IPS DF 6.9 (cell line): ENCODE measurements at regions not wholly inside any gene's neighbourhood (a gene's known extent, or its start where the extent isn't known, plus 50 kb on each side); places are given as distances from the start of the nearest gene placed in this dataset.

ENCODE experiments used
- DNase-seq: peaks from one replicate; pipeline ENCODE4 v3.0.0-alpha.2; 2013; ENCODE audit warnings: low read depth, low spot score
- H3K27ac ChIP-seq: one replicate; pipeline ENCODE4 v1.5.1; 2013; ENCODE audit warnings: low read length, control low read depth
- H3K27me3 ChIP-seq: 2 replicates; pipeline ENCODE4 v1.6.1; 2013; ENCODE audit warnings: mild to moderate bottlenecking, low read length; ENCODE audit not compliant: control insufficient read depth, insufficient read depth
- H3K36me3 ChIP-seq: 2 replicates; pipeline ENCODE4 v1.6.1; 2013; ENCODE audit warnings: low read length; ENCODE audit not compliant: control insufficient read depth, insufficient read depth
- H3K4me1 ChIP-seq: 2 replicates; pipeline ENCODE4 v1.6.1; 2013; ENCODE audit warnings: low read length; ENCODE audit not compliant: control insufficient read depth, insufficient read depth
- H3K4me3 ChIP-seq: 2 replicates; pipeline ENCODE4 v1.5.1; 2013; ENCODE audit warnings: mild to moderate bottlenecking, low read length
- H3K9me3 ChIP-seq: 2 replicates; pipeline ENCODE4 v1.6.1; 2013; ENCODE audit warnings: low read length, inconsistent platforms; ENCODE audit not compliant: control insufficient read depth, insufficient read depth
- WGBS: extraction: QIAGEN DNeasy Blood & Tissue Kit; methylation state at CpG from one replicate; pipeline ENCODE4 v1.1.7; 2013; ENCODE audit warnings: mixed read lengths, missing lambda C conversion rate; ENCODE audit not compliant: insufficient read length, insufficient coverage; 5-methylcytosine and 5-hydroxymethylcytosine counted together

- no CpG with 5 or more reads among the region's 26 CpGs for WGBS
- Histone ChIP-seq H3K27me3 (no peaks in the 10 kb centered on the region), H3K27ac (no peak overlapping the region), H3K4me1 (no peaks in the 10 kb centered on the region), H3K4me3 (no peak overlapping the region), H3K36me3 (no peaks in the 10 kb centered on the region; the same call in 1 of the 2 replicates), H3K9me3 (no peaks in the 10 kb centered on the region)
- no peak for DNase-seq
These were observed 108.8 kb upstream of the RASGEF1B start for GRCh38 chr4:81580346-81580993.

- no peak overlapping the region for H3K4me3 ChIP-seq
- H3K9me3 ChIP-seq = no peaks in the 10 kb centered on the region
- WGBS = no CpG with 5 or more reads among the region's 1 CpG
- peaks cover 2% of the 10 kb centered on the region; the same call in 1 of the 2 replicates for H3K4me1 ChIP-seq
- no peaks in the 10 kb centered on the region for H3K27me3 ChIP-seq
- H3K27ac ChIP-seq = no peak overlapping the region
- DNase-seq = no peak
- H3K36me3 ChIP-seq = no peaks in the 10 kb centered on the region; the same call in 1 of the 2 replicates
These were observed 105.7 kb upstream of the RASGEF1B start for GRCh38 chr4:81577392-81577791.

GRCh38 chr4:81574991-81575390 is 103.3 kb upstream of the RASGEF1B start:
- H3K4me1 ChIP-seq = peaks cover 2% of the 10 kb centered on the region; the same call in 1 of the 2 replicates
- no CpG with 5 or more reads among the region's 3 CpGs for WGBS
- no peak overlapping the region for H3K27ac ChIP-seq

DNA sequence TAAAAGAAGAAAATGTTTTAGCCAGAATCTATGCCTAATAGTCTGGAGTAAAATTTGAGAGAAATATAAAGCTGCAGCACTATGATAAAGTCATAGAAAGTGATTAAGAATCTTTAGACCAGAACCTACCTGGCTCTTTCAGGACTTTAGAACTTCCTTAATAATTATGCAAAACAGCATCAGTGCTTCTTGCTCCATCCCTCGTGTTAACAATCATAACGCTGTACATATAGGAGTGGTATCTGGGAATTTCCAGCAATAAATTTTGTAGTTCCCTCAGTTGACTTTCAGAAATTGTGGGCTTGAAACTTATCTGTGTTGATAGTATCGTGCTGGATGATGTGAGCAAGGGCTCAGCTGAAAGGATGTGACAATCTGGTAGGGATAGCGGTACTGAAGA is 102.1 kb upstream of the RASGEF1B start:
- Histone ChIP-seq H3K36me3 (no peaks in the 10 kb centered on the region), H3K9me3 (no peaks in the 10 kb centered on the region), H3K27me3 (no peaks in the 10 kb centered on the region), H3K27ac (no peak overlapping the region), H3K4me3 (no peak overlapping the region), H3K4me1 (peaks cover 2% of the 10 kb centered on the region; the same call in 1 of the 2 replicates)
- no peak for DNase-seq
- WGBS = no CpG with 5 or more reads among the region's 4 CpGs

More at GRCh38 chr4:81574991-81575390, 103.3 kb upstream of the RASGEF1B start:
- Histone ChIP-seq H3K36me3 (no peaks in the 10 kb centered on the region), H3K4me3 (no peak overlapping the region), H3K9me3 (no peaks in the 10 kb centered on the region), H3K27me3 (no peaks in the 10 kb centered on the region)
- DNase-seq = no peak

GRCh38 chr4:81572402-81572801 is 100.7 kb upstream of the RASGEF1B start:
- Histone ChIP-seq H3K27me3 (no peaks in the 10 kb centered on the region), H3K4me3 (no peak overlapping the region), H3K36me3 (no peaks in the 10 kb centered on the region), H3K4me1 (peaks cover 2% of the 10 kb centered on the region; the same call in 1 of the 2 replicates), H3K9me3 (no peaks in the 10 kb centered on the region), H3K27ac (no peak overlapping the region)
- DNase-seq = no peak

- WGBS = no CpG with 5 or more reads among the region's 1 CpG
- H3K4me1 ChIP-seq = peaks cover 2% of the 10 kb centered on the region; the same call in 1 of the 2 replicates
- no peaks in the 10 kb centered on the region for H3K36me3 ChIP-seq
- DNase-seq = no peak
- H3K27ac ChIP-seq = no peak overlapping the region
- no peak overlapping the region for H3K4me3 ChIP-seq
- H3K27me3 ChIP-seq = no peaks in the 10 kb centered on the region
- H3K9me3 ChIP-seq = no peaks in the 10 kb centered on the region
These were observed 99.4 kb upstream of the RASGEF1B start for GRCh38 chr4:81571105-81571504.

DNA sequence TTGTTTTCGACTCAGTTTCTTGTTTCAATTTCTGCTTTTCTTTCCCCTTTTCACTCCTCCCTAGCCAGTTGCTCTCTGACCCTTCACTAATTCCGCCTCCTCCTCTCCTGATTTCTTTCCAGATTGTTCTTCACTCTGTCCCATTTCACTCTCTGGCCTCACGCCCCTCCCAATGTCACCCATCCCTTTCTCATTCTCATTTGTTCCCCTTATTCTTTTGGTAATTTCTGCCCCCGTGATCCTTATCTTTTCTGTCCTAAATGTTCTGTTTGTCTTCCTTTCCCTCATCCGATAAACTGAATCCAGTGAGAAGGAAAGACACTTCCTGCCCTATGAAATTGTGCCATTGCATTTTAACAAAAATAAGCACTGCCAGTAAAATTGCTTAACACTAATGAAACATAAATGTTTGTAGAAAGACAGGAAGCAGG is 94.5 kb upstream of the RASGEF1B start:
- Histone ChIP-seq H3K4me3 (no peak overlapping the region), H3K27me3 (no peaks in the 10 kb centered on the region), H3K9me3 (no peaks in the 10 kb centered on the region), H3K27ac (no peak overlapping the region), H3K4me1 (no peaks in the 10 kb centered on the region), H3K36me3 (no peaks in the 10 kb centered on the region)
- no peak for DNase-seq
- WGBS = no CpG with 5 or more reads among the region's 5 CpGs

- Histone ChIP-seq H3K36me3 (no peaks in the 10 kb centered on the region), H3K4me1 (no peaks in the 10 kb centered on the region)
- no peak for DNase-seq
These were observed 93.6 kb upstream of the RASGEF1B start for GRCh38 chr4:81565142-81565870.

GRCh38 chr4:81564025-81564424 is 92.3 kb upstream of the RASGEF1B start:
- Histone ChIP-seq H3K27ac (no peak overlapping the region), H3K36me3 (no peaks in the 10 kb centered on the region), H3K9me3 (no peaks in the 10 kb centered on the region), H3K4me1 (no peaks in the 10 kb centered on the region), H3K27me3 (no peaks in the 10 kb centered on the region), H3K4me3 (no peak overlapping the region)
- no CpG with 5 or more reads among the region's 3 CpGs for WGBS
- DNase-seq = no peak

More at GRCh38 chr4:81565142-81565870, 93.6 kb upstream of the RASGEF1B start:
- Histone ChIP-seq H3K9me3 (no peaks in the 10 kb centered on the region), H3K27ac (no peak overlapping the region), H3K4me3 (no peak overlapping the region), H3K27me3 (no peaks in the 10 kb centered on the region)
- WGBS = no CpG with 5 or more reads among the region's 6 CpGs

- Histone ChIP-seq H3K27ac (no peak overlapping the region), H3K36me3 (no peaks in the 10 kb centered on the region), H3K4me3 (no peak overlapping the region), H3K27me3 (no peaks in the 10 kb centered on the region), H3K9me3 (no peaks in the 10 kb centered on the region), H3K4me1 (no peaks in the 10 kb centered on the region)
- no peak for DNase-seq
- no CpG with 5 or more reads among the region's 1 CpG for WGBS
These were observed 90.4 kb upstream of the RASGEF1B start for GRCh38 chr4:81562093-81562492.
